Nephron (organoid): ENCODE measurements at regions not wholly inside any gene's neighbourhood (a gene's known extent, or its start where the extent isn't known, plus 50 kb on each side); places are given as distances from the start of the nearest gene placed in this dataset.

Experiments used
- H3K27ac Mint-ChIP-seq, 3 experiments: 2 replicates each; pipeline ENCODE4 v1.8.0; 2020; ENCODE audit warnings: mixed read lengths in 3 of 3, mild to moderate bottlenecking in 2 of 3, moderate library complexity in 1 of 3
- H3K27me3 Mint-ChIP-seq: 2 replicates; pipeline ENCODE4 v1.8.0; 2021; ENCODE audit warnings: low read depth, mild to moderate bottlenecking, moderate library complexity, mixed read lengths
- H3K36me3 Mint-ChIP-seq: 2 replicates; pipeline ENCODE4 v1.8.0; 2020; ENCODE audit warnings: low read depth, mixed read lengths
- H3K4me1 Mint-ChIP-seq: 2 replicates; pipeline ENCODE4 v1.8.0; 2020; ENCODE audit warnings: mixed read lengths
- H3K4me3 Mint-ChIP-seq, 3 experiments: 2 replicates each; pipeline ENCODE4 v1.8.0; 2020; ENCODE audit warnings: mild to moderate bottlenecking in 3 of 3, mixed read lengths in 3 of 3, moderate library complexity in 2 of 3
- H3K9me3 Mint-ChIP-seq: 2 replicates; pipeline ENCODE4 v1.8.0; 2020; ENCODE audit warnings: mixed read lengths
- CTCF ChIP-seq, 3 experiments: fragments of 200-600 bp; sonication (generic); IDR thresholded peaks; one replicate each; pipeline ENCODE4 v1.5.0; 2021; ENCODE audit warnings: antibody characterized with exemption in 3 of 3; ENCODE audit not compliant: unreplicated experiment in 3 of 3

GRCh38 chr5:57900381-57900944 lies 417.9 kb upstream of the ACTBL2 start:
- peaks cover 50% of the 10 kb centered on the region for H3K4me1 Mint-ChIP-seq
- H3K4me3 Mint-ChIP-seq, result no peak overlapping the region
- H3K27ac Mint-ChIP-seq, result peak overlapping the region in 1 of 3 experiments; percentile 5
- H3K9me3 Mint-ChIP-seq, result no peaks in the 10 kb centered on the region
- H3K36me3 Mint-ChIP-seq, result no peaks in the 10 kb centered on the region
- TF ChIP-seq CTCF (IDR thresholded peaks at IDR 0.05; ENCODE audit: unreplicated experiment in 3 of 3), result no peak
- H3K27me3 Mint-ChIP-seq, result no peaks in the 10 kb centered on the region

- Mint-ChIP-seq H3K36me3 (no peaks in the 10 kb centered on the region), H3K4me1 (peaks cover 23% of the 10 kb centered on the region), H3K9me3 (no peaks in the 10 kb centered on the region), H3K27ac (no peak overlapping the region), H3K27me3 (no peaks in the 10 kb centered on the region), H3K4me3 (no peak overlapping the region)
- TF ChIP-seq CTCF (IDR thresholded peaks at IDR 0.05; ENCODE audit: unreplicated experiment in 3 of 3), result no peak
Measured at GRCh38 chr5:57896576-57896975, 414.0 kb upstream of the ACTBL2 start.

GRCh38 chr5:57895766-57896165 lies 413.2 kb upstream of the ACTBL2 start:
- Mint-ChIP-seq H3K27me3 (no peaks in the 10 kb centered on the region), H3K27ac (peak overlapping the region in 1 of 3 experiments; percentile 4), H3K4me1 (peaks cover 20% of the 10 kb centered on the region)

GRCh38 chr5:57893926-57894325 lies 411.3 kb upstream of the ACTBL2 start:
- TF ChIP-seq CTCF (IDR thresholded peaks at IDR 0.05; ENCODE audit: unreplicated experiment in 3 of 3), result no peak
- peaks cover 22% of the 10 kb centered on the region for H3K4me1 Mint-ChIP-seq
- H3K27ac Mint-ChIP-seq, result no peak overlapping the region
- no peaks in the 10 kb centered on the region for H3K27me3 Mint-ChIP-seq
- H3K4me3 Mint-ChIP-seq, result no peak overlapping the region
- H3K9me3 Mint-ChIP-seq, result no peaks in the 10 kb centered on the region
- no peaks in the 10 kb centered on the region for H3K36me3 Mint-ChIP-seq

More at GRCh38 chr5:57895766-57896165, 413.2 kb upstream of the ACTBL2 start:
- no peak overlapping the region for H3K4me3 Mint-ChIP-seq
- H3K36me3 Mint-ChIP-seq, result no peaks in the 10 kb centered on the region
- no peaks in the 10 kb centered on the region for H3K9me3 Mint-ChIP-seq
- TF ChIP-seq CTCF (IDR thresholded peaks at IDR 0.05; ENCODE audit: unreplicated experiment in 3 of 3), result no peak

GRCh38 chr5:57891443-57891842 lies 408.8 kb upstream of the ACTBL2 start:
- peaks cover 32% of the 10 kb centered on the region for H3K4me1 Mint-ChIP-seq
- H3K27me3 Mint-ChIP-seq, result peaks cover 9% of the 10 kb centered on the region
- no peaks in the 10 kb centered on the region for H3K36me3 Mint-ChIP-seq
- H3K27ac Mint-ChIP-seq, result no peak overlapping the region
- no peak overlapping the region for H3K4me3 Mint-ChIP-seq
- TF ChIP-seq CTCF (IDR thresholded peaks at IDR 0.05; ENCODE audit: unreplicated experiment in 3 of 3), result no peak
- no peaks in the 10 kb centered on the region for H3K9me3 Mint-ChIP-seq

GRCh38 chr5:57889558-57889957 lies 406.9 kb upstream of the ACTBL2 start:
- H3K4me1 Mint-ChIP-seq, result peaks cover 22% of the 10 kb centered on the region
- no peak overlapping the region for H3K27ac Mint-ChIP-seq
- H3K9me3 Mint-ChIP-seq, result no peaks in the 10 kb centered on the region
- no peak overlapping the region for H3K4me3 Mint-ChIP-seq
- no peaks in the 10 kb centered on the region for H3K36me3 Mint-ChIP-seq
- no peak for TF ChIP-seq CTCF (IDR thresholded peaks at IDR 0.05; ENCODE audit: unreplicated experiment in 3 of 3)
- H3K27me3 Mint-ChIP-seq, result peaks cover 9% of the 10 kb centered on the region
